ENCODE measurements at regions not wholly inside any gene's neighbourhood (a gene's known extent, or its start where the extent isn't known, plus 50 kb on each side); places are given as distances from the start of the nearest gene placed in this dataset.

GRCh38 chr12:27382924-27383323 lies 50.3 kb downstream of the BMAL2 start:
- no peak for DNase-seq

DNA sequence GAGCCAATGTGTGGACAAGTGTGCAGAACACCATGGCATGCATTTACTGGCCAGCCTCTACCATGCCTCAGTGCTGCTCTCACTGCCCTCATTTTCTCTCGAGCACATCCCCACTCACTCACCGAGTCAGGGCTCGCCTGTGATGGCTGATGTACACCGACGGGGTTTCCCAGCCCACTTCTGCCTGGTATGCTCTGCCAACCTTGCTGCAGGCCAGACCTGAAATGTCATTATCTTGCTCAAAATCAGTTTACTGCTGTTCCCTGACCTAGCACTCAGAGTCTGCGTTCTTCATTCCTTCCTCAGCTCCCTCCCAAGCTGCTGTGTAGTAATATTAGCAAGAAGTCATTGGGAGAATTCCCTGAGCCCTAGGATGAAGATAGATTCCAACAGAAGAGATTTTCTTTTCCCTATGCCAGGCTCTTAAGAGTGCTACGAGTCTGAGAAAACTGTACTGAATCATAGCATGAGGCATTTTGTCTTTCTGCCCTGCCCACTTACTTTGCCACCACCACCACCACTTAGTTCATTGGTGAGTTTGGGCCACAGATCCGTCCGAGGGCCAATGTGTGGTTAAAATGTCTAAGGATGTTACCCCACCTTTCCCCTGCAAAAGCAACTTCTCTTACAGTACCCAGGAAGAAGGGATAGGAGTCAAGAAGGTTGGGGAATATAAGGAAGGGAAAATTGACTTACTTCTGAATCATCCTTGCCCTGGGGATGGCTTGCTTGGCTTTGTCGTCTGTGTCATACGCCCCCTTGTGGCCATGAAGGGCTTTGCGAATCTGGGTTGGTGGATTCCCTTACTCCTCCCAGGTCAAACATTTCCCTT lies 51.0 kb downstream of the BMAL2 start:
- peak; percentile 41 for DNase-seq

DNA sequence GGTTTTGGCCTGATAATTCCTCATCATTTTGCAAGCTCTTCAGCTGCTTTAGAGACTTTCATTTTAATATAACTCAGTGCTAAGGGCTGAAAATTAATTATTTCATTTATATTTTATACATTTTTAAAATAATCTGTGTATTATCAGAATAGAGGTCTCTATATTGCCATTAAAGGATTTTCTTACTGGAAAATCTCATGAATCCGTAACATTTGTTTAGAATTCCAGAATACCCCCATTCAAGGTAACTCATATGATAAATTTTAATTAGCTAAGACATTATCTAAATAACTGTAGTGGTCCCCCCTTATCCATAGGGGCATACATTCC lies 51.6 kb downstream of the BMAL2 start:
- DNase-seq, result no peak

DNA sequence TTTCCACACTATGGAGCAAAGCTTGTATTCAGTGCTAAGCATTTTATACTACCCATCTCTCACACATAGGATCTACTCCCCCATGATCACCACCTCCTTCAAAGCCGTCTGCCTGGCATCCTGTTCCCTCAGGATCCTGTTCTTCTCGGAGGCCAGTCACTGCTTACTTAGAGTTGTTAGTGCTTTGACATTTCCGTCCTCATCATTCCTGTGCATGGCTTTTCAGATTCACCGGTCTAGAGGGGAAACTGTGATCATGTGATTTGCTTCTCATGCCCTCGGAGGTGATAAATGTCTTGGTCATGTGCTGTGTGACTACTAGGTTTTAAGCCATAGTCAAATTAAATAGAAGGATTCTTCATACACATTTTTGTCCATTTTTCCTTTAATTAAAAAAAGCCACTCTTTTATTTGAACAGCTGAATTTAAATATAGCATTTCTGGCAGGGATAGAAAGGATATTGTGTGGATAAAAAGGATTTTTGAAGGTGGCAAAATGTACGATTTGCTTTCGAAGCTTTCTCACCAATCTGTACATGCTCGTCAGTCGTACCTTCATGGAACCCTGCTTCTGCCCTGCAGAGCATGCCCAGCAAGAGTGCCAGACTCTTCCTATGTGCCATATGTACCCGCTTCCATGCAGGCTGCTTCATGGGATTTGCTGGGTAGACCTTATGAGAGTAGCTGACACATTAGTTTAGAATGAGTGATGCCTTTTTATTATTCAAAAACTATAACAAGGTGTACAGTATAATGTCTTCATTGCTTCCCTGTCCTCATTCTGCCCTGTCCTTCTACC lies 53.3 kb downstream of the BMAL2 start:
- no peak for DNase-seq

DNA sequence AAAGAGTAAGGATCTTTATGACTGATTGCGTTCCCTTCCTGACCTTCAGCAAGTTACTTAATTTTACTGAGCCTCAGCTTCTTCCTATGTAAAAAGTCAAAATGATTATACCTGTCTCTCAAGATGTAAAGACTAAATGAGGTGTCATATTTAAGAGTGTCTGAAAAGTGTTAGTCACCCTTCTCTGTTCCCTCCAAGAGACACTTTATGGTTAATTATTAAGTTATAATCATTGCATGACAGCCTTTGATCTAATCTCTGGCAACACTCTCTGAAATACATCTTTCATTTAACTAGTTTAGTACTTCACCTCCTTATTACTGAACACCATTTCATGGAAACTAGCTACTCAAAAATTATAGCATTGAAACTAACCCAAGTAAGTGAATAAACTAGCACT lies 54.8 kb downstream of the BMAL2 start:
- no peak for DNase-seq

DNA sequence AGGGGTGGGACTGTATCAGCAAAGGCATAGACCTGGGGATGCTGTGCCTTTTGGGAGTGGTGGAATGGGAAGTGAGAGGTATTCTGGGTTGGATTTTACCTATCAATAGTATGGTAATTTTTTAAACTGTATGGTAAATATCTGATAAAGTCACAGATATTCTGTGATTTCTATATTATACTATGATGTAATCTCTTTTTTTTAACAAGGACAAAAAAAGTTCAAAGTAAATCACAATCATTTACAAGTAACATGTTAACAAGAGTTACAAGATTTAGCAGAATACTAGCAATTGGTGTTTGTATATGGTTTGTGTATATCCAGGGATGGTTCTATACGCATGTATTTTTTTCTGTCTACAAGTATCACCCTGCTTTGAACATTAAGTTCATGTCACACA lies 56.0 kb downstream of the BMAL2 start:
- DNase-seq, result no peak

DNA sequence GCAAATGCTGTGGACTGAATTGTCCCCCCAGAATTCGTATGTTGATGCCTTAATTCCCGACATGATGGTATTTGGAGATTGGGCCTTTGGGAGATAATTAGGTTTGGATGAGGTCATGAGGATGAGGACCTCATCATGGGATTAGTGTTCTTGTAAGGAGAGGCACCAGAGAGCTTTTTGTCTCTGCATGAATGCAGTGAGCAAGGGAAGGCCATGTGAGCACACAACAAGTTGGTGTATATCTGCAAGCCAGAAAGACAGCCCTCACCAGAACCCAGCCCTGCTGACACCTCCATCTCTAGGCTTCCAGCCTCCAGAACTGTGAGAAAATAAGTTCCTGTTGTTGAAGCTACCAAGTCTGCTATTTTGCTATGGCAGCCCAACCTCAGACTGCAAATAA lies 51.9 kb upstream of the SMCO2 start:
- no peak for DNase-seq

- DNase-seq, result no peak
Observed at GRCh38 chr12:27396216-27396815, 50.2 kb upstream of the SMCO2 start.

Data from left hindlimb (tissue), 1 donor.